CD4-positive, alpha-beta T cell (primary cell): ENCODE measurements at regions not wholly inside any gene's neighbourhood (a gene's known extent, or its start where the extent isn't known, plus 50 kb on each side); places are given as distances from the start of the nearest gene placed in this dataset.

Experiments used
- ATAC-seq: fragments of 200-7000 bp; cut with Tn5 transposase; one replicate; pipeline ENCODE4 v1.10.0; 2022; ENCODE audit warnings: mild to moderate bottlenecking; ENCODE audit not compliant: poor library complexity
- CTCF ChIA-PET: fragments of 350-600 bp; sonication (Branson Sonifier 250); formaldehyde crosslinking; loops from one replicate; lab custom pipeline; 2021; ENCODE audit warnings: antibody characterized with exemption, inconsistent platforms; lab: Charles Lee
- POLR2A ChIA-PET: fragments of 350-600 bp; sonication (Branson Sonifier 250); formaldehyde crosslinking; loops from one replicate; lab custom pipeline; 2021; ENCODE audit warnings: antibody characterized with exemption, inconsistent platforms; lab: Charles Lee
- DNase-seq, 14 experiments: peaks; one replicate each; pipeline ENCODE4 v3.0.0-alpha.2; 2013 to 2020; ENCODE audit warnings: mixed read lengths in 2 of 14
- H3K27ac ChIP-seq, 2 donors: one replicate each; pipeline versions ENCODE4 v1.5.1 to v1.7.0; 2013; ENCODE audit warnings: low read length in 2 of 2, low read depth in 1 of 2, mild to moderate bottlenecking in 1 of 2
- H3K27me3 ChIP-seq, 2 experiments: 1 replicate in 1 of 2; 2 replicates in 1 of 2; pipeline versions ENCODE4 v1.6.1 to v1.7.0; 2013; ENCODE audit warnings: low read length in 2 of 2, control low read depth in 1 of 2, mild to moderate bottlenecking in 1 of 2, moderate library complexity in 1 of 2; ENCODE audit not compliant: insufficient read depth in 2 of 2, control insufficient read depth in 1 of 2
- H3K36me3 ChIP-seq: one replicate; pipeline ENCODE4 v1.6.1; 2013; ENCODE audit warnings: low read length, control low read depth; ENCODE audit not compliant: insufficient read depth
- H3K4me1 ChIP-seq: one replicate; pipeline ENCODE4 v1.6.1; 2013; ENCODE audit warnings: low read length, control low read depth; ENCODE audit not compliant: insufficient read depth
- H3K4me3 ChIP-seq: one replicate; pipeline ENCODE4 v1.5.1; 2013; ENCODE audit warnings: mild to moderate bottlenecking, low read length, moderate library complexity
- H3K9me3 ChIP-seq, 2 experiments: 1 replicate in 1 of 2; 2 replicates in 1 of 2; pipeline versions ENCODE4 v1.6.1 to v1.7.0; 2013; ENCODE audit warnings: low read length in 2 of 2, mild to moderate bottlenecking in 2 of 2, control low read depth in 1 of 2, moderate library complexity in 1 of 2; ENCODE audit not compliant: control insufficient read depth in 1 of 2, insufficient read depth in 1 of 2
- H3K27ac Mint-ChIP-seq: one replicate; pipeline ENCODE4 v1.8.0; 2020; ENCODE audit warnings: mixed read lengths
- H3K27me3 Mint-ChIP-seq: one replicate; pipeline ENCODE4 v1.8.0; 2021; ENCODE audit warnings: mixed read lengths
- H3K36me3 Mint-ChIP-seq: one replicate; pipeline ENCODE4 v1.8.0; 2021; ENCODE audit warnings: low read depth, mixed read lengths
- H3K4me1 Mint-ChIP-seq: one replicate; pipeline ENCODE4 v1.8.0; 2021; ENCODE audit warnings: low read depth, mixed read lengths
- H3K4me3 Mint-ChIP-seq: one replicate; pipeline ENCODE4 v1.8.0; 2020; ENCODE audit warnings: mild to moderate bottlenecking, mixed read lengths
- H3K9me3 Mint-ChIP-seq: one replicate; pipeline ENCODE4 v1.8.0; 2020; ENCODE audit warnings: mixed read lengths
- intact Hi-C, 2 experiments: fragments of 100-400 bp; cut with DNase I in 1 of 2; cut with micrococcal nuclease in 1 of 2; formaldehyde crosslinking; loops; one replicate each; pipeline versions ENCODE4 v1.15.1 to v1.9.0; 2023 to 2025; cut with DNase I, micrococcal nuclease
- TF ChIP-seq, protein P1 (sequence below): fragments of 200-600 bp; IDR thresholded peaks from one replicate; pipeline ENCODE4 v1.8.0; 2022; ENCODE audit warnings: antibody characterized with exemption, mild to moderate bottlenecking

DNA sequence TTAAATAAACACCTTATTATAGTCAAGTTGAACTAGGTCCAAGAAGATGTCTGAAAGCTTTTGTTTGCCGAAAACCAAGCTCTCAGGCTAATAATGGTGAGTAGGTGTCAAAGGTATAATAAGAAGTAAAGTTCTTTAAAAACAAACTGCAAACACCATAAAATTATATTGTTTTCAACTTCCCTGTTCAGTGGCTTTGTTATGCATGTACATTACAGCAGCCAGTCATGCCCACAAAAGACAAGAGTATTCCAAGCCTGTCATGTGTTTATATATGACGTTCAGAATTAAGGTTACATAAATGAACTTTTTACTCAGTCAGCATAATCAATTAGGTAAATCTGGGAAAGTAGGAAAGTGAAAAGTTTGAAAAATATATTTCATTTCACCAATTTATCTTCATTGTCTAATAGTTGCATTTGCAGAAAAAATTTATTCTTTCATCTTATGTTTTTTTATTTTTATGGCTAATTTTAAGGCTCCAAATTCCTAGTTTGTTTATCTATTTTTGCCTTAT is 928.7 kb upstream of the SOX9 start:
- H3K9me3 Mint-ChIP-seq: peaks cover 9% of the 10 kb centered on the region
- Histone ChIP-seq H3K36me3 (no peaks in the 10 kb centered on the region), H3K9me3 (no peaks in the 10 kb centered on the region), H3K27ac (no peak overlapping the region), H3K4me3 (no peak overlapping the region), H3K4me1 (no peaks in the 10 kb centered on the region), H3K27me3 (no peaks in the 10 kb centered on the region)
- no peak for DNase-seq
- H3K27ac Mint-ChIP-seq: no peak overlapping the region
- ATAC-seq: no peak
- ChIA-PET POLR2A (no interaction called here), CTCF (no interaction called here)
- H3K27me3 Mint-ChIP-seq: no peaks in the 10 kb centered on the region
- TF ChIP-seq, protein P1, sequence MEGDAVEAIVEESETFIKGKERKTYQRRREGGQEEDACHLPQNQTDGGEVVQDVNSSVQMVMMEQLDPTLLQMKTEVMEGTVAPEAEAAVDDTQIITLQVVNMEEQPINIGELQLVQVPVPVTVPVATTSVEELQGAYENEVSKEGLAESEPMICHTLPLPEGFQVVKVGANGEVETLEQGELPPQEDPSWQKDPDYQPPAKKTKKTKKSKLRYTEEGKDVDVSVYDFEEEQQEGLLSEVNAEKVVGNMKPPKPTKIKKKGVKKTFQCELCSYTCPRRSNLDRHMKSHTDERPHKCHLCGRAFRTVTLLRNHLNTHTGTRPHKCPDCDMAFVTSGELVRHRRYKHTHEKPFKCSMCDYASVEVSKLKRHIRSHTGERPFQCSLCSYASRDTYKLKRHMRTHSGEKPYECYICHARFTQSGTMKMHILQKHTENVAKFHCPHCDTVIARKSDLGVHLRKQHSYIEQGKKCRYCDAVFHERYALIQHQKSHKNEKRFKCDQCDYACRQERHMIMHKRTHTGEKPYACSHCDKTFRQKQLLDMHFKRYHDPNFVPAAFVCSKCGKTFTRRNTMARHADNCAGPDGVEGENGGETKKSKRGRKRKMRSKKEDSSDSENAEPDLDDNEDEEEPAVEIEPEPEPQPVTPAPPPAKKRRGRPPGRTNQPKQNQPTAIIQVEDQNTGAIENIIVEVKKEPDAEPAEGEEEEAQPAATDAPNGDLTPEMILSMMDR: no peak
- H3K36me3 Mint-ChIP-seq: no peaks in the 10 kb centered on the region
- no peak overlapping the region for H3K4me3 Mint-ChIP-seq
- H3K4me1 Mint-ChIP-seq: no peaks in the 10 kb centered on the region
- intact Hi-C loops: no loop called here

DNA sequence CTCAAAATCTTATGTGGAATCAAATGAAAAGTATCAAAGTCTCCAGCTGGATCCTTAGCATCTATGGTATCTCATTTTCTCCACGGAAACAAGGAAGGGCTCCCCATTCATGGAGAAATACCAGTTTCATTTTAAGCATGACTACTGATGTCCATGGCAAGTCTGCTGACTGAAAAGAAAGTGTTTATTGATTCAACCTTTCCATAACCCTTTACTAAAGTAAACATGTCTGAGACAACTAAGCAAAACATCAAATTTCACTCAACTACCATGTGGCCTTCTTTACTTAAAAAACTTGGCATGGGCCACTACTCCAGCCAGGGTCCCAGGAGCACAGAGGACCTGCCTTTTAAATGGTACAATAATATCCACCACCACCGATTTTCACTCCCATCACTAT is 928.0 kb upstream of the SOX9 start:
- H3K9me3 Mint-ChIP-seq: peaks cover 9% of the 10 kb centered on the region
- TF ChIP-seq, protein P1: no peak
- intact Hi-C loops: no loop called here
- no peaks in the 10 kb centered on the region for H3K27me3 Mint-ChIP-seq
- no peaks in the 10 kb centered on the region for H3K4me1 Mint-ChIP-seq
- no peak for ATAC-seq
- H3K9me3 ChIP-seq: no peaks in the 10 kb centered on the region
- no peaks in the 10 kb centered on the region for H3K36me3 Mint-ChIP-seq
- H3K4me3 Mint-ChIP-seq: no peak overlapping the region
- no peak for DNase-seq
- ChIA-PET CTCF (no interaction called here), POLR2A (no interaction called here)
- H3K4me3 ChIP-seq: no peak overlapping the region
- H3K27me3 ChIP-seq: no peaks in the 10 kb centered on the region
- no peak overlapping the region for H3K27ac Mint-ChIP-seq
- H3K36me3 ChIP-seq: no peaks in the 10 kb centered on the region
- H3K27ac ChIP-seq: no peak overlapping the region
- H3K4me1 ChIP-seq: no peaks in the 10 kb centered on the region

DNA sequence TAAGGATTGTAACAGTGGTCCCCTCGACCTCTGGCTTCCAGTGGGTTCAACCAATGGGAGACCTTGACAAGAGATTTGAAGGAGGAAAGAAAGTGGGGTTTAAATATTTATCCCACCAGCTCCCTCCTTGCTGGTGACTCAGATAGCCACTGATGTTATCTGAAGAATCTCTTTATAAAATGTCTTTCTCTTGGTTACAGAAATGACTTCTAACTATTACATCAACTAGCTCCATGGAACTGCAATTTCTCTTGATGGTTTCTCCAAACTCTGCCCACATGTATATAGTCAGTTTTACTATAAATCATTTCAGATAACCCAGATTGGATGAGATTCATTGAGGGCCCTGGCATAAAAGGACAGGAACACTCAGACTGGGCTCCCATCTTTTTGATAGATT is 920.2 kb upstream of the SOX9 start:
- no peak overlapping the region for H3K27ac ChIP-seq
- POLR2A ChIA-PET: no interaction called here
- Mint-ChIP-seq H3K4me1 (no peaks in the 10 kb centered on the region), H3K27ac (no peak overlapping the region), H3K4me3 (no peak overlapping the region), H3K36me3 (no peaks in the 10 kb centered on the region), H3K9me3 (peaks cover 2% of the 10 kb centered on the region), H3K27me3 (no peaks in the 10 kb centered on the region)
- H3K9me3 ChIP-seq: no peaks in the 10 kb centered on the region
- CTCF ChIA-PET: no interaction called here
- DNase-seq: no peak
- no peaks in the 10 kb centered on the region for H3K27me3 ChIP-seq
- intact Hi-C loops: no loop called here
- ATAC-seq: no peak
- TF ChIP-seq, protein P1: no peak
- H3K4me1 ChIP-seq: no peaks in the 10 kb centered on the region
- no peak overlapping the region for H3K4me3 ChIP-seq
- H3K36me3 ChIP-seq: no peaks in the 10 kb centered on the region
